H9 (cell line): ENCODE measurements at regions not wholly inside any gene's neighbourhood (a gene's known extent, or its start where the extent isn't known, plus 50 kb on each side); places are given as distances from the start of the nearest gene placed in this dataset.

ENCODE experiments used
- DNase-seq: peaks from one replicate; pipeline ENCODE4 v3.0.0-alpha.2; 2017
- H2AFZ ChIP-seq: one replicate; pipeline ENCODE4 v1.6.1; 2013; ENCODE audit warnings: mild to moderate bottlenecking, low read length, control low read depth, moderate library complexity
- H2AK5ac ChIP-seq: 2 replicates; pipeline ENCODE4 v1.6.1; 2013; ENCODE audit warnings: low read length, control low read depth, mixed read lengths; ENCODE audit not compliant: insufficient read length
- H2BK120ac ChIP-seq: one replicate; pipeline ENCODE4 v1.6.1; 2013; ENCODE audit warnings: low read depth, mild to moderate bottlenecking, low read length, control low read depth, inconsistent platforms; ENCODE audit not compliant: poor library complexity, severe bottlenecking
- H2BK12ac ChIP-seq: 2 replicates; pipeline ENCODE4 v1.6.1; 2013; ENCODE audit warnings: low read length, control low read depth, mixed read lengths, low read depth; ENCODE audit not compliant: insufficient read length
- H2BK15ac ChIP-seq: 2 replicates; pipeline ENCODE4 v1.6.1; 2013; ENCODE audit warnings: low read depth, low read length, control low read depth
- H2BK20ac ChIP-seq: one replicate; pipeline ENCODE4 v1.6.1; 2013; ENCODE audit warnings: low read depth, mild to moderate bottlenecking, low read length, control low read depth, inconsistent platforms; ENCODE audit not compliant: poor library complexity, severe bottlenecking
- H2BK5ac ChIP-seq: 2 replicates; pipeline ENCODE4 v1.6.1; 2013; ENCODE audit warnings: low read length, control low read depth, mixed read lengths; ENCODE audit not compliant: insufficient read length
- H3K14ac ChIP-seq: 2 replicates; pipeline ENCODE4 v1.6.1; 2013; ENCODE audit warnings: low read length, control low read depth; ENCODE audit not compliant: insufficient read depth
- H3K18ac ChIP-seq: 2 replicates; pipeline ENCODE4 v1.6.1; 2013; ENCODE audit warnings: low read depth, mild to moderate bottlenecking, mixed read lengths, low read length, control low read depth; ENCODE audit not compliant: insufficient read length
- H3K23ac ChIP-seq: 2 replicates; pipeline ENCODE4 v1.6.1; 2013; ENCODE audit warnings: low read length, control low read depth, mixed read lengths, low read depth; ENCODE audit not compliant: insufficient read length
- H3K23me2 ChIP-seq: 2 replicates; pipeline ENCODE4 v1.6.1; 2013; ENCODE audit warnings: low read depth, mild to moderate bottlenecking, mixed read lengths, low read length, control low read depth; ENCODE audit not compliant: insufficient read length, poor library complexity, severe bottlenecking
- H3K27ac ChIP-seq: 2 replicates; pipeline ENCODE4 v1.5.1; 2013; ENCODE audit warnings: low read length, control low read depth, mixed read lengths, low read depth; ENCODE audit not compliant: insufficient read length
- H3K27me3 ChIP-seq: 2 replicates; pipeline ENCODE4 v1.6.1; 2013; ENCODE audit warnings: low read length, control low read depth, inconsistent platforms; ENCODE audit not compliant: insufficient read depth
- H3K4ac ChIP-seq: 2 replicates; pipeline ENCODE4 v1.6.1; 2013; ENCODE audit warnings: low read depth, mild to moderate bottlenecking, control low read depth, inconsistent platforms, low read length, moderate library complexity
- H3K4me1 ChIP-seq: 2 replicates; pipeline ENCODE4 v1.6.1; 2013; ENCODE audit warnings: low read length, control low read depth, inconsistent platforms; ENCODE audit not compliant: insufficient read depth
- H3K4me2 ChIP-seq: 2 replicates; pipeline ENCODE4 v1.6.1; 2013; ENCODE audit warnings: low read length, control low read depth, mixed read lengths; ENCODE audit not compliant: insufficient read length, insufficient read depth
- H3K56ac ChIP-seq: 2 replicates; pipeline ENCODE4 v1.6.1; 2013; ENCODE audit warnings: low read depth, mild to moderate bottlenecking, mixed read lengths, low read length, control low read depth; ENCODE audit not compliant: insufficient read length
- H3K79me1 ChIP-seq: 2 replicates; pipeline ENCODE4 v1.6.1; 2013; ENCODE audit warnings: low read depth, mild to moderate bottlenecking, moderate library complexity, low read length, control low read depth, inconsistent platforms; ENCODE audit not compliant: insufficient read depth, poor library complexity, severe bottlenecking
- H3K79me2 ChIP-seq: 2 replicates; pipeline ENCODE4 v1.6.1; 2013; ENCODE audit warnings: low read length, control low read depth, inconsistent platforms; ENCODE audit not compliant: insufficient read depth
- H3K9ac ChIP-seq: 2 replicates; pipeline ENCODE4 v1.6.1; 2013; ENCODE audit warnings: low read length, control low read depth, mixed read lengths; ENCODE audit not compliant: insufficient read length; ENCODE audit errors: extremely low read depth
- H3K9me3 ChIP-seq: one replicate; pipeline ENCODE4 v1.6.1; 2013; ENCODE audit warnings: low read depth, low read length, inconsistent platforms; ENCODE audit not compliant: control insufficient read depth
- H3T11ph ChIP-seq: one replicate; pipeline ENCODE4 v1.6.1; 2013; ENCODE audit warnings: mild to moderate bottlenecking, low read length, control low read depth, inconsistent platforms
- H4K20me1 ChIP-seq: one replicate; pipeline ENCODE4 v1.6.1; 2013; ENCODE audit not compliant: control insufficient read depth, insufficient read length, insufficient read depth
- H4K5ac ChIP-seq: 2 replicates; pipeline ENCODE4 v1.6.1; 2013; ENCODE audit warnings: low read depth, mild to moderate bottlenecking, mixed read lengths, low read length, control low read depth; ENCODE audit not compliant: insufficient read length
- H4K8ac ChIP-seq: replicated peaks from 2 replicates; pipeline ENCODE4 v1.6.1; 2013; ENCODE audit warnings: low read length, control low read depth, mixed read lengths, low read depth; ENCODE audit not compliant: insufficient read length
- H4K91ac ChIP-seq: 2 replicates; pipeline ENCODE4 v1.6.1; 2013; ENCODE audit warnings: low read depth, mild to moderate bottlenecking, moderate library complexity, mixed read lengths, low read length, control low read depth; ENCODE audit not compliant: insufficient read length
- H3K27ac Mint-ChIP-seq, 3 experiments: 2 replicates in 2 of 3; 3 replicates in 1 of 3; pipeline ENCODE4 v1.8.0; 2020 to 2021; ENCODE audit warnings: mixed read lengths in 3 of 3, mild to moderate bottlenecking in 1 of 3, moderate library complexity in 1 of 3
- H3K27me3 Mint-ChIP-seq: 2 replicates; pipeline ENCODE4 v1.8.0; 2021; ENCODE audit warnings: low read depth, mild to moderate bottlenecking, moderate library complexity, mixed read lengths
- H3K36me3 Mint-ChIP-seq, 3 experiments: 2 replicates in 2 of 3; 3 replicates in 1 of 3; pipeline ENCODE4 v1.8.0; 2020 to 2021; ENCODE audit warnings: low read depth in 3 of 3, mixed read lengths in 3 of 3; ENCODE audit not compliant: insufficient read depth in 1 of 3
- H3K4me1 Mint-ChIP-seq, 2 experiments: 2 replicates each; pipeline ENCODE4 v1.8.0; 2020; ENCODE audit warnings: mixed read lengths in 2 of 2
- H3K4me3 Mint-ChIP-seq, 2 experiments: 2 replicates in 1 of 2; 3 replicates in 1 of 2; pipeline ENCODE4 v1.8.0; 2020 to 2021; ENCODE audit warnings: mild to moderate bottlenecking in 2 of 2, mixed read lengths in 2 of 2, moderate library complexity in 1 of 2
- H3K9me3 Mint-ChIP-seq, 2 experiments: 2 replicates in 1 of 2; 3 replicates in 1 of 2; pipeline ENCODE4 v1.8.0; 2020; ENCODE audit warnings: mild to moderate bottlenecking in 2 of 2, mixed read lengths in 2 of 2, moderate library complexity in 1 of 2
- CTCF ChIP-seq: fragments of 200-600 bp; sonication (generic); conservative IDR thresholded peaks from 3 replicates; pipeline ENCODE4 v1.8.0; 2021; ENCODE audit warnings: antibody characterized with exemption, mild to moderate bottlenecking
- WGBS: extraction: QIAGEN DNeasy Blood & Tissue Kit; methylation state at CpG from one replicate; pipeline ENCODE4 v1.1.7; 2013; ENCODE audit warnings: missing lambda C conversion rate, low lambda C conversion rate, mixed read lengths; ENCODE audit not compliant: insufficient read length; ENCODE audit errors: extremely low coverage; 5-methylcytosine and 5-hydroxymethylcytosine counted together

- no peak overlapping the region for H2BK120ac ChIP-seq
- H2BK15ac ChIP-seq = no peak overlapping the region
- no peaks in the 10 kb centered on the region for H3K27me3 ChIP-seq
- no peak overlapping the region for H3K18ac ChIP-seq
- no peak overlapping the region for H4K5ac ChIP-seq
- H3T11ph ChIP-seq = no peak overlapping the region
- no peak overlapping the region for H3K4ac ChIP-seq
- Mint-ChIP-seq H3K4me1 (no peaks in the 10 kb centered on the region), H3K4me3 (no peak overlapping the region), H3K9me3 (no peaks in the 10 kb centered on the region; a peak in 1 of 5 replicates), H3K36me3 (no peaks in the 10 kb centered on the region), H3K27me3 (no peaks in the 10 kb centered on the region), H3K27ac (no peak overlapping the region)
- no peak overlapping the region for H4K8ac ChIP-seq
- H4K91ac ChIP-seq = no peak overlapping the region
- H3K4me2 ChIP-seq = no peak overlapping the region
- no peak overlapping the region for H2AFZ ChIP-seq
- no peaks in the 10 kb centered on the region for H3K23me2 ChIP-seq
- no peak overlapping the region for H3K27ac ChIP-seq
- no peak for DNase-seq
- H3K9ac ChIP-seq = no peak overlapping the region
- no peak overlapping the region for H2BK5ac ChIP-seq
- no peak overlapping the region for H3K23ac ChIP-seq
- H2AK5ac ChIP-seq = no peak overlapping the region
- H3K79me2 ChIP-seq = no peaks in the 10 kb centered on the region
- TF ChIP-seq CTCF = no peak
- H2BK12ac ChIP-seq = no peak overlapping the region
- no peak overlapping the region for H2BK20ac ChIP-seq
- no peaks in the 10 kb centered on the region for H3K9me3 ChIP-seq
- no CpG with 5 or more reads among the region's 7 CpGs for WGBS
- no peaks in the 10 kb centered on the region for H4K20me1 ChIP-seq
- H3K14ac ChIP-seq = no peak overlapping the region
- H3K4me1 ChIP-seq = no peaks in the 10 kb centered on the region
- no peaks in the 10 kb centered on the region for H3K79me1 ChIP-seq
- no peak overlapping the region for H3K56ac ChIP-seq
These were observed 447.5 kb downstream of the BCL11A start for GRCh38 chr2:60105906-60106305.
